Astrocyte (in vitro differentiated cells and primary cell): ENCODE measurements at regions not wholly inside any gene's neighbourhood (a gene's known extent, or its start where the extent isn't known, plus 50 kb on each side); places are given as distances from the start of the nearest gene placed in this dataset.

Experiments
- EZH2 ChIP-seq: IDR thresholded peaks from 2 replicates; pipeline ENCODE4 v1.6.1; 2012; ENCODE audit warnings: mild to moderate bottlenecking, low read length, inconsistent platforms; ENCODE audit not compliant: insufficient read depth
- TF ChIP-seq, protein P1 (sequence below): IDR thresholded peaks from 2 replicates; pipeline ENCODE4 v1.5.1; 2011; ENCODE audit warnings: low read depth, mild to moderate bottlenecking, inconsistent platforms, low read length, moderate library complexity; ENCODE audit not compliant: insufficient read depth

DNA sequence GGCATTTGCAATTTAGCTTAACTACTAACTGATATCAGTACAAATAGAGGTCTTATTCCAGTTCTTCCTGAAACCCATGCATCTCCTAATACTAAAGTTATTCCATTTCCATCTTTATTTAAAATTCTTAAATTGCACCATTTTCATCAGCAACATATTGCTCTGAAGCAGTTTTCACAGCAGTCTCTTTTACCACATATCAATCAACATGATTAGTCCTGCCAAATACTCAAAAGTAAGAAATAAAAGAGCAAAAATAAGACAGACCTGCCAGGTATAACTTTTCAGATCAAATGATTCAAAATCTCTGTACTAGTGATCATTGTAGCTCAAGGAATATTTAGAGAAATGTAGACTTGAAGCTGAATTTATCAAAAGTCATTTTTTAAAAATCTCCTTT is 141.7 kb downstream of the SLITRK1 start:
- TF ChIP-seq EZH2: no peak
- TF ChIP-seq, protein P1, sequence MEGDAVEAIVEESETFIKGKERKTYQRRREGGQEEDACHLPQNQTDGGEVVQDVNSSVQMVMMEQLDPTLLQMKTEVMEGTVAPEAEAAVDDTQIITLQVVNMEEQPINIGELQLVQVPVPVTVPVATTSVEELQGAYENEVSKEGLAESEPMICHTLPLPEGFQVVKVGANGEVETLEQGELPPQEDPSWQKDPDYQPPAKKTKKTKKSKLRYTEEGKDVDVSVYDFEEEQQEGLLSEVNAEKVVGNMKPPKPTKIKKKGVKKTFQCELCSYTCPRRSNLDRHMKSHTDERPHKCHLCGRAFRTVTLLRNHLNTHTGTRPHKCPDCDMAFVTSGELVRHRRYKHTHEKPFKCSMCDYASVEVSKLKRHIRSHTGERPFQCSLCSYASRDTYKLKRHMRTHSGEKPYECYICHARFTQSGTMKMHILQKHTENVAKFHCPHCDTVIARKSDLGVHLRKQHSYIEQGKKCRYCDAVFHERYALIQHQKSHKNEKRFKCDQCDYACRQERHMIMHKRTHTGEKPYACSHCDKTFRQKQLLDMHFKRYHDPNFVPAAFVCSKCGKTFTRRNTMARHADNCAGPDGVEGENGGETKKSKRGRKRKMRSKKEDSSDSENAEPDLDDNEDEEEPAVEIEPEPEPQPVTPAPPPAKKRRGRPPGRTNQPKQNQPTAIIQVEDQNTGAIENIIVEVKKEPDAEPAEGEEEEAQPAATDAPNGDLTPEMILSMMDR: no peak
